B cell (primary cell): ENCODE measurements at regions not wholly inside any gene's neighbourhood (a gene's known extent, or its start where the extent isn't known, plus 50 kb on each side); places are given as distances from the start of the nearest gene placed in this dataset.

Experiments
- CTCF ChIP-seq: fragments of 200-600 bp; IDR thresholded peaks from one replicate; pipeline ENCODE4 v1.8.0; 2022; ENCODE audit warnings: antibody characterized with exemption, mild to moderate bottlenecking
- EZH2 ChIP-seq: IDR thresholded peaks from 2 replicates; pipeline ENCODE4 v1.6.1; 2012; ENCODE audit warnings: borderline replicate concordance, low read depth, mild to moderate bottlenecking, moderate library complexity, low read length; ENCODE audit not compliant: insufficient read depth, poor library complexity, severe bottlenecking

DNA sequence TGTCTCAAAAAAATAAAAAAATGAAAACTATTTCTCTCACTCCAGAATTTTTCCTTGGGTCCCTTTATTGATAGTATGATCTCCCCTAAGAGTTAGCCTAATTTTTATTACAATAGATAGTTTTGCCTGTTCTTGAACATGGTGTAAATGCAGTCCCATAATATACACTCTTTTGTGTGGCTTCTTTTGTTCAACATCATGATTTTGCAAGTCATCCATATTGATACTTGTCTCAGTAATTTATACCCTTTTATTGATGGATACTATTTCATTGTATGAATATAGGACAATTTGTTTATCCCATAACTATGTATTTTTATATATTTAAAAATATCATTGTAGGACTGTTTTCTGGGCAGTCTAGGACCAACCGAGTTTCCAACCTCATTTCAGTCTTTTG, 207.0 kb downstream of the UTP18 start:
- TF ChIP-seq EZH2 = no peak
- TF ChIP-seq CTCF = no peak
